GM12872 (cell line): ENCODE measurements at regions not wholly inside any gene's neighbourhood (a gene's known extent, or its start where the extent isn't known, plus 50 kb on each side); places are given as distances from the start of the nearest gene placed in this dataset.

Experiments
- CTCF ChIP-seq: IDR thresholded peaks from 3 replicates; pipeline ENCODE4 v1.5.1; 2011; ENCODE audit warnings: low read depth, mild to moderate bottlenecking, low read length, moderate library complexity; ENCODE audit not compliant: insufficient read depth

- no peak for TF ChIP-seq CTCF
These were observed 400.4 kb upstream of the PODXL start for GRCh38 chr7:131956864-131957263.

GRCh38 chr7:131955679-131956078, 399.3 kb upstream of the PODXL start:
- TF ChIP-seq CTCF: no peak

GRCh38 chr7:131953184-131953583, 396.8 kb upstream of the PODXL start:
- no peak for TF ChIP-seq CTCF

GRCh38 chr7:131952365-131952764, 395.9 kb upstream of the PODXL start:
- no peak for TF ChIP-seq CTCF

- TF ChIP-seq CTCF: no peak
These were observed 394.3 kb upstream of the PODXL start for GRCh38 chr7:131950758-131951157.

GRCh38 chr7:131949659-131950058, 393.2 kb upstream of the PODXL start:
- TF ChIP-seq CTCF: no peak

- TF ChIP-seq CTCF: no peak
These were observed 392.1 kb upstream of the PODXL start for GRCh38 chr7:131948434-131949053.
